Fibroblast of lung (primary cell): ENCODE measurements at regions not wholly inside any gene's neighbourhood (a gene's known extent, or its start where the extent isn't known, plus 50 kb on each side); places are given as distances from the start of the nearest gene placed in this dataset.

Source experiments
- DNase-seq, 2 donors: peaks; one replicate each; pipeline versions ENCODE4 v3.0.0 to v3.0.0-alpha.2; 2010; ENCODE audit warnings: low read depth in 2 of 2
- H2AFZ ChIP-seq: 2 replicates; pipeline ENCODE4 v1.5.1; 2012; ENCODE audit warnings: low read length, control low read depth, inconsistent platforms
- H3K27ac ChIP-seq: 2 replicates; pipeline ENCODE4 v1.5.1; 2011; ENCODE audit warnings: low read length, control low read depth; ENCODE audit not compliant: insufficient read depth
- H3K27me3 ChIP-seq: 2 replicates; pipeline ENCODE4 v1.5.1; 2011; ENCODE audit warnings: mild to moderate bottlenecking, low read length; ENCODE audit not compliant: control insufficient read depth, insufficient read depth
- H3K36me3 ChIP-seq: 2 replicates; pipeline ENCODE4 v1.5.1; 2011; ENCODE audit warnings: low read length; ENCODE audit not compliant: control insufficient read depth, insufficient read depth
- H3K4me1 ChIP-seq: 2 replicates; pipeline ENCODE4 v1.5.1; 2011; ENCODE audit warnings: low read length; ENCODE audit not compliant: control insufficient read depth, insufficient read depth; ENCODE audit errors: extremely low read depth
- H3K4me2 ChIP-seq: 2 replicates; pipeline ENCODE4 v1.5.1; 2011; ENCODE audit warnings: low read length, control low read depth; ENCODE audit not compliant: insufficient read depth; ENCODE audit errors: extremely low read depth
- H3K4me3 ChIP-seq, 4 experiments: fragments of 200-600 bp in 1 of 4; sonication (generic) in 1 of 4; replicated peaks in 1 of 4; 2 replicates each; pipeline ENCODE4 v1.5.1; 2011 to 2016; ENCODE audit warnings: low read length in 4 of 4, low read depth in 3 of 4, mild to moderate bottlenecking in 3 of 4, control low read depth in 2 of 4, inconsistent platforms in 1 of 4, mixed read lengths in 1 of 4; ENCODE audit not compliant: insufficient read depth in 1 of 4; ENCODE audit errors: control extremely low read depth in 1 of 4
- H3K79me2 ChIP-seq: 2 replicates; pipeline ENCODE4 v1.5.1; 2012; ENCODE audit warnings: mild to moderate bottlenecking, low read length, inconsistent platforms; ENCODE audit not compliant: control insufficient read depth, insufficient read depth
- H3K9ac ChIP-seq: 2 replicates; pipeline ENCODE4 v1.5.1; 2011; ENCODE audit warnings: mild to moderate bottlenecking, low read length, control low read depth; ENCODE audit not compliant: insufficient read depth
- H3K9me3 ChIP-seq: 2 replicates; pipeline ENCODE4 v1.5.1; 2012; ENCODE audit warnings: low read depth, low read length; ENCODE audit not compliant: control insufficient read depth, insufficient read depth
- H4K20me1 ChIP-seq: 2 replicates; pipeline ENCODE4 v1.5.1; 2011; ENCODE audit warnings: low read length; ENCODE audit not compliant: control insufficient read depth, insufficient read depth; ENCODE audit errors: extremely low read depth
- EZH2 ChIP-seq: IDR thresholded peaks from 2 replicates; pipeline ENCODE4 v1.5.1; 2012; ENCODE audit warnings: low read length, control low read depth, mild to moderate bottlenecking; ENCODE audit errors: missing control alignments
- TF ChIP-seq, protein P1 (sequence below), 2 donors: IDR thresholded peaks in 1 of 2; conservative IDR thresholded peaks in 1 of 2; 1 replicate in 1 of 2; 2 replicates in 1 of 2; pipeline ENCODE4 v1.5.1; 2011 to 2012; ENCODE audit warnings: low read length in 2 of 2, control low read depth in 1 of 2, inconsistent platforms in 1 of 2, low read depth in 1 of 2, mild to moderate bottlenecking in 1 of 2

GRCh38 chr15:26001201-26001600, 138.1 kb upstream of the ATP10A start:
- Histone ChIP-seq H2AFZ (no peak overlapping the region), H3K79me2 (no peaks in the 10 kb centered on the region), H3K27me3 (no peaks in the 10 kb centered on the region), H3K27ac (no peak overlapping the region), H3K4me1 (no peaks in the 10 kb centered on the region), H3K4me3 (no peak overlapping the region), H3K9me3 (no peaks in the 10 kb centered on the region), H3K9ac (no peak overlapping the region), H4K20me1 (no peaks in the 10 kb centered on the region), H3K4me2 (no peak overlapping the region), H3K36me3 (no peaks in the 10 kb centered on the region)
- no peak for DNase-seq
- no peak for TF ChIP-seq EZH2
- TF ChIP-seq, protein P1, sequence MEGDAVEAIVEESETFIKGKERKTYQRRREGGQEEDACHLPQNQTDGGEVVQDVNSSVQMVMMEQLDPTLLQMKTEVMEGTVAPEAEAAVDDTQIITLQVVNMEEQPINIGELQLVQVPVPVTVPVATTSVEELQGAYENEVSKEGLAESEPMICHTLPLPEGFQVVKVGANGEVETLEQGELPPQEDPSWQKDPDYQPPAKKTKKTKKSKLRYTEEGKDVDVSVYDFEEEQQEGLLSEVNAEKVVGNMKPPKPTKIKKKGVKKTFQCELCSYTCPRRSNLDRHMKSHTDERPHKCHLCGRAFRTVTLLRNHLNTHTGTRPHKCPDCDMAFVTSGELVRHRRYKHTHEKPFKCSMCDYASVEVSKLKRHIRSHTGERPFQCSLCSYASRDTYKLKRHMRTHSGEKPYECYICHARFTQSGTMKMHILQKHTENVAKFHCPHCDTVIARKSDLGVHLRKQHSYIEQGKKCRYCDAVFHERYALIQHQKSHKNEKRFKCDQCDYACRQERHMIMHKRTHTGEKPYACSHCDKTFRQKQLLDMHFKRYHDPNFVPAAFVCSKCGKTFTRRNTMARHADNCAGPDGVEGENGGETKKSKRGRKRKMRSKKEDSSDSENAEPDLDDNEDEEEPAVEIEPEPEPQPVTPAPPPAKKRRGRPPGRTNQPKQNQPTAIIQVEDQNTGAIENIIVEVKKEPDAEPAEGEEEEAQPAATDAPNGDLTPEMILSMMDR (conservative IDR thresholded peaks at IDR 0.05 in 1 of 2, IDR thresholded peaks at IDR 0.05 in 1 of 2; ENCODE audit: low read depth in 1 of 2, low read length in 2 of 2) = no peak

DNA sequence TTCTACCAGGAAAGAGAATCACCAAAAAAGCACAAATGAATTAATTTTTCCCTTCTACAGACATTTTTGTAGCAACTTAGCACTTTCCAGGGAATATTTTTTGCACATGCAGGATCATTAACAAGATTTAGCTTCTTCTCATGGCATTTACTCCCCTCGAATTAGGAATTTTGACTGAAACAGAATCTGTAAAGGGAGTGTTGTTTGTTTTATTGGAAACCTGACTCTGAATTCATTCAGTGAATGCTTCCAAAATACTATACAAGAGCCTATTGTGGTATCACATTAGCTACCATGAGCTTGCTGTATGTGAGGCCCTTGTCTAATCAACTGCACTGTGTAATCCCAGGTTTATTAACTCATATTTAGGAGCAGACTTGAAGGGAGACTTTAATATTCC, 130.4 kb upstream of the ATP10A start:
- Histone ChIP-seq H3K9me3 (no peaks in the 10 kb centered on the region), H2AFZ (no peak overlapping the region), H3K79me2 (no peaks in the 10 kb centered on the region), H3K4me2 (no peak overlapping the region), H4K20me1 (no peaks in the 10 kb centered on the region), H3K36me3 (no peaks in the 10 kb centered on the region), H3K4me1 (no peaks in the 10 kb centered on the region), H3K9ac (no peak overlapping the region), H3K27me3 (no peaks in the 10 kb centered on the region), H3K27ac (no peak overlapping the region), H3K4me3 (no peak overlapping the region)
- no peak for DNase-seq
- TF ChIP-seq, protein P1 (conservative IDR thresholded peaks at IDR 0.05 in 1 of 2, IDR thresholded peaks at IDR 0.05 in 1 of 2; ENCODE audit: low read depth in 1 of 2, low read length in 2 of 2) = no peak
- TF ChIP-seq EZH2 = no peak

DNA sequence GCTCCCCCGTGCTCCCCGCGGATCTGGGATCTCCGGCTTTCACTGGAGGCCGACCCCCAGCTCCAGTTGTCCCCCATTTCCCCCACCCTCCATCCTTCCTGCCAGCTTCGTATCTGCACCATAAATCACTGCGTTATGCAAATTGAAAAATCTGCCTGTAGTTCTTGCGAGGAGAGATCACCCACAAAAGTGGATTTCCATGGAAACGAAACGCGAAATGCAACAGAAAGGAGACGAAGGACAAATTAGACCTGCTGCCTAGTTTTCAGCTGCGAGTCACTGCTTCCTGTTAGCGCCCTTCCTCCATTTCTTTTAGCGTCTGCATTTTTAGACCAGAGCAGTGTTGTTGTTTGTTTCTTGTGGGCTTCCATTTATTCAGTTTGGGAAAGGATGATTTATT, 127.1 kb upstream of the ATP10A start:
- Histone ChIP-seq H3K36me3 (no peaks in the 10 kb centered on the region), H4K20me1 (no peaks in the 10 kb centered on the region), H3K79me2 (no peaks in the 10 kb centered on the region), H3K9ac (no peak overlapping the region), H3K4me2 (no peak overlapping the region), H3K4me3 (no peak overlapping the region), H3K27me3 (no peaks in the 10 kb centered on the region), H3K27ac (no peak overlapping the region), H3K4me1 (no peaks in the 10 kb centered on the region), H3K9me3 (no peaks in the 10 kb centered on the region), H2AFZ (no peak overlapping the region)
- no peak for DNase-seq
- no peak for TF ChIP-seq EZH2
- TF ChIP-seq, protein P1 (conservative IDR thresholded peaks at IDR 0.05 in 1 of 2, IDR thresholded peaks at IDR 0.05 in 1 of 2; ENCODE audit: low read depth in 1 of 2, low read length in 2 of 2) = no peak
